GM12878 (cell line): ENCODE measurements at regions not wholly inside any gene's neighbourhood (a gene's known extent, or its start where the extent isn't known, plus 50 kb on each side); places are given as distances from the start of the nearest gene placed in this dataset.

Experiments used
- ATAC-seq: fragments of 200-7000 bp; cut with Tn5 transposase; 3 replicates; pipeline ENCODE4 v1.9.1; 2020; ENCODE audit warnings: mild to moderate bottlenecking, moderate library complexity
- BruUV-seq: library from RNA; stranded (reverse); fragments of 400-500 nt; replicated peaks from 2 replicates; lab custom pipeline; 2021; lab: Mats Ljungman, UMichigan
- CTCF ChIA-PET: fragments of 300-600 bp; sonication (Branson Sonifier 250); formaldehyde crosslinking; extraction: SDS; loops from one replicate; lab custom pipeline; 2021; ENCODE audit warnings: inconsistent platforms; lab: Yijun Ruan, JAX
- POLR2A ChIA-PET: fragments of 350-600 bp; formaldehyde crosslinking; extraction: SDS; loops from one replicate; lab custom pipeline; 2021; ENCODE audit warnings: inconsistent platforms; lab: Charles Lee
- RAD21 ChIA-PET: fragments of 300-600 bp; sonication (Branson Sonifier 250); formaldehyde crosslinking; loops from one replicate; lab custom pipeline; 2023; ENCODE audit warnings: antibody characterized with exemption; ENCODE audit not compliant: unreplicated experiment; lab: Charles Lee
- SMC1A ChIA-PET: fragments of 300-600 bp; sonication (Branson Sonifier 250); formaldehyde crosslinking; loops from one replicate; lab custom pipeline; 2023; ENCODE audit not compliant: unreplicated experiment, uncharacterized antibody; lab: Charles Lee
- DNase-seq: peaks from one replicate; pipeline ENCODE4 v3.0.0-alpha.2; 2011; ENCODE audit warnings: low read depth, low spot score
- FAIRE-seq: peaks from 3 replicates; lab custom pipeline; 2011; peaks lifted over from hg19 to GRCh38; lab: Jason Lieb, UNC
- H2AFZ ChIP-seq: 2 replicates; pipeline ENCODE4 v1.6.0; 2011; ENCODE audit warnings: low read depth, low read length, control low read depth; ENCODE audit not compliant: control insufficient read depth
- H3K27ac ChIP-seq: 2 replicates; pipeline ENCODE4 v1.5.1; 2011; ENCODE audit warnings: control low read depth; ENCODE audit not compliant: control insufficient read depth, insufficient read depth
- H3K27me3 ChIP-seq, 2 experiments: replicated peaks in 1 of 2; 2 replicates each; pipeline versions ENCODE4 v1.6.0 to v1.6.1; 2011; ENCODE audit warnings: low read length in 1 of 2; ENCODE audit not compliant: control insufficient read depth in 2 of 2, insufficient read depth in 2 of 2
- H3K36me3 ChIP-seq, 2 experiments: 2 replicates each; pipeline ENCODE4 v1.5.1; 2011; ENCODE audit warnings: low read length in 1 of 2; ENCODE audit not compliant: control insufficient read depth in 2 of 2, insufficient read depth in 2 of 2
- H3K4me1 ChIP-seq: 2 replicates; pipeline ENCODE4 v1.6.1; 2011; ENCODE audit warnings: mild to moderate bottlenecking, low read length, moderate library complexity, mixed read lengths; ENCODE audit not compliant: control insufficient read depth, insufficient read depth
- H3K4me2 ChIP-seq: 2 replicates; pipeline ENCODE4 v1.6.0; 2011; ENCODE audit warnings: control low read depth; ENCODE audit not compliant: control insufficient read depth, insufficient read depth
- H3K4me3 ChIP-seq: fragments of 200-600 bp; sonication (generic); 2 replicates; pipeline ENCODE4 v1.5.1; 2016
- H3K79me2 ChIP-seq: 2 replicates; pipeline ENCODE4 v1.6.0; 2011; ENCODE audit warnings: low read length; ENCODE audit not compliant: control insufficient read depth, insufficient read depth
- H3K9ac ChIP-seq: 2 replicates; pipeline ENCODE4 v1.8.0; 2011; ENCODE audit warnings: low read length, control low read depth, mixed read lengths; ENCODE audit not compliant: control insufficient read depth, insufficient read depth
- H3K9me3 ChIP-seq: replicated peaks from 3 replicates; pipeline ENCODE4 v1.5.1; 2011; ENCODE audit warnings: mild to moderate bottlenecking, low read length; ENCODE audit not compliant: control insufficient read depth, insufficient read depth
- H4K20me1 ChIP-seq: 2 replicates; pipeline ENCODE4 v1.6.0; 2011; ENCODE audit not compliant: control insufficient read depth, insufficient read depth
- ATF2 ChIP-seq: IDR thresholded peaks from 2 replicates; pipeline ENCODE4 v1.6.1; 2012; ENCODE audit warnings: low read length, inconsistent platforms
- CEBPZ ChIP-seq: fragments of 150-350 bp; IDR thresholded peaks from 2 replicates; pipeline ENCODE4 v1.6.1; 2016; ENCODE audit warnings: low read depth, low read length
- ESRRA ChIP-seq: IDR thresholded peaks from 2 replicates; pipeline ENCODE4 v1.6.1; 2012; ENCODE audit warnings: mild to moderate bottlenecking, low read length, improper control_type of control experiment
- JUND ChIP-seq: IDR thresholded peaks from 2 replicates; pipeline ENCODE4 v1.6.1; 2012; ENCODE audit warnings: low read depth, mild to moderate bottlenecking, low read length, improper control_type of control experiment, moderate library complexity
- NFYA ChIP-seq: IDR thresholded peaks from 2 replicates; pipeline ENCODE4 v1.6.1; 2011; ENCODE audit warnings: low read depth, mild to moderate bottlenecking, low read length, improper control_type of control experiment, borderline replicate concordance
- PAX8 ChIP-seq: fragments of 450-650 bp; IDR thresholded peaks from 2 replicates; pipeline ENCODE4 v1.6.1; 2017; ENCODE audit warnings: mild to moderate bottlenecking, moderate library complexity
- RUNX3 ChIP-seq: IDR thresholded peaks from 2 replicates; pipeline ENCODE4 v1.6.1; 2012; ENCODE audit warnings: low read length, inconsistent platforms
- STAT1 ChIP-seq: fragments of 450-650 bp; conservative IDR thresholded peaks from 2 replicates; pipeline ENCODE4 v1.6.1; 2014; ENCODE audit warnings: antibody characterized with exemption, mild to moderate bottlenecking
- TCF3 ChIP-seq: IDR thresholded peaks from 2 replicates; pipeline ENCODE4 v1.6.1; 2012; ENCODE audit warnings: low read depth, mild to moderate bottlenecking, low read length, borderline replicate concordance; ENCODE audit not compliant: insufficient read depth
- TCF7 ChIP-seq: IDR thresholded peaks from 2 replicates; pipeline ENCODE4 v1.6.1; 2014; ENCODE audit warnings: antibody characterized with exemption, borderline replicate concordance
- USF1 ChIP-seq: IDR thresholded peaks from 2 replicates; pipeline ENCODE4 v1.6.1; 2011; ENCODE audit warnings: borderline replicate concordance, low read depth, mild to moderate bottlenecking, moderate library complexity, mixed read lengths, low read length; ENCODE audit not compliant: insufficient read depth; ENCODE audit errors: extremely low read length
- YY1 ChIP-seq: IDR thresholded peaks from 2 replicates; pipeline ENCODE4 v1.6.1; 2011; ENCODE audit warnings: low read depth, mild to moderate bottlenecking, low read length
- ZBED1 ChIP-seq: IDR thresholded peaks from 2 replicates; pipeline ENCODE4 v1.6.1; 2016; ENCODE audit warnings: borderline replicate concordance
- ZNF592 ChIP-seq: fragments of 450-650 bp; IDR thresholded peaks from 2 replicates; pipeline ENCODE4 v1.6.1; 2017; ENCODE audit warnings: mild to moderate bottlenecking, moderate library complexity
- WGBS: methylation state at CpG from one replicate; pipeline ENCODE4 v1.1.6; 2016; ENCODE audit warnings: low lambda C conversion rate; ENCODE audit not compliant: insufficient replicate concordance, insufficient coverage; ENCODE audit errors: missing lambda C conversion rate; 5-methylcytosine and 5-hydroxymethylcytosine counted together
- in situ Hi-C: fragments of 300-500 bp; cut with MboI; formaldehyde crosslinking; loops from 9 replicates; pipeline ENCODE4 v1.14.3; 2018; ENCODE audit warnings: mixed read lengths
- intact Hi-C: fragments of 100-400 bp; cut with micrococcal nuclease; formaldehyde crosslinking; loops from one replicate; pipeline ENCODE4 v1.14.2; 2022; ENCODE audit not compliant: unreplicated experiment

- in situ Hi-C loops (no loop called here), intact Hi-C loops (no loop called here)
- FAIRE-seq (no peak), DNase-seq (no peak), ATAC-seq (no peak)
- CTCF ChIA-PET, result no interaction called here
- H4K20me1 ChIP-seq, result no peaks in the 10 kb centered on the region
- WGBS, result 21% methylated on average over 6 of the region's 6 CpGs
- H3K4me1 ChIP-seq, result no peaks in the 10 kb centered on the region
- H3K36me3 ChIP-seq, result no peaks in the 10 kb centered on the region
- no peaks in the 10 kb centered on the region; a peak in 1 of 4 replicates for H3K27me3 ChIP-seq
- H3K9ac ChIP-seq, result no peak overlapping the region
- no TSS peak for BruUV-seq
- no peak overlapping the region for H3K4me2 ChIP-seq
- RAD21 ChIA-PET, result no interaction called here
- H3K79me2 ChIP-seq, result no peaks in the 10 kb centered on the region
- POLR2A ChIA-PET, result no interaction called here
- H3K27ac ChIP-seq, result no peak overlapping the region
- SMC1A ChIA-PET, result no interaction called here
- H3K9me3 ChIP-seq, result no peaks in the 10 kb centered on the region
- H2AFZ ChIP-seq, result no peak overlapping the region
- H3K4me3 ChIP-seq, result no peak overlapping the region
- TF ChIP-seq CEBPZ (no peak), PAX8 (no peak), NFYA (no peak), RUNX3 (no peak), ESRRA (no peak), ATF2 (no peak), STAT1 (no peak), ZNF592 (no peak), TCF3 (no peak), ZBED1 (no peak), JUND (no peak), TCF7 (no peak), USF1 (no peak), YY1 (no peak)
Observed at GRCh38 chr12:131408036-131408365, 302.9 kb upstream of the SFSWAP start.
